ENCODE measurements at regions not wholly inside any gene's neighbourhood (a gene's known extent, or its start where the extent isn't known, plus 50 kb on each side); places are given as distances from the start of the nearest gene placed in this dataset.

GRCh38 chr15:45849136-45849535 is 214.3 kb downstream of the SQOR start:
- TF ChIP-seq CTCF (IDR thresholded peaks at IDR 0.05) (no peak), POLR2A (IDR thresholded peaks at IDR 0.05) (no peak)

All from body of pancreas (tissue), 4 donors.